KMS-11 (cell line): ENCODE measurements at regions not wholly inside any gene's neighbourhood (a gene's known extent, or its start where the extent isn't known, plus 50 kb on each side); places are given as distances from the start of the nearest gene placed in this dataset.

Source experiments
- H2AFZ ChIP-seq: fragments of 200-600 bp; sonication (generic); 2 replicates; pipeline ENCODE4 v1.6.1; 2016; ENCODE audit warnings: antibody characterized with exemption, mixed run types, low read depth
- H3K27ac ChIP-seq: fragments of 200-600 bp; sonication (generic); 2 replicates; pipeline ENCODE4 v1.6.1; 2016; ENCODE audit warnings: mild to moderate bottlenecking, mixed run types
- H3K27me3 ChIP-seq: fragments of 200-600 bp; sonication (generic); 2 replicates; pipeline ENCODE4 v1.6.1; 2017; ENCODE audit warnings: mild to moderate bottlenecking, low read depth, mixed run types, moderate library complexity; ENCODE audit not compliant: insufficient read depth
- H3K36me3 ChIP-seq: fragments of 200-600 bp; sonication (generic); 2 replicates; pipeline ENCODE4 v1.6.1; 2017; ENCODE audit warnings: mild to moderate bottlenecking, mixed run types; ENCODE audit not compliant: insufficient read depth
- H3K4me1 ChIP-seq: fragments of 200-600 bp; sonication (generic); 2 replicates; pipeline ENCODE4 v1.6.1; 2016; ENCODE audit warnings: mild to moderate bottlenecking, low read depth, mixed run types; ENCODE audit not compliant: poor library complexity, severe bottlenecking
- H3K4me2 ChIP-seq: fragments of 200-600 bp; sonication (generic); 2 replicates; pipeline ENCODE4 v1.7.0; 2016; ENCODE audit warnings: mild to moderate bottlenecking, mixed run types
- H3K4me3 ChIP-seq: fragments of 200-600 bp; sonication (generic); IDR thresholded peaks from 2 replicates; pipeline ENCODE4 v1.6.1; 2017; ENCODE audit warnings: low read depth, low read length, mixed read lengths; ENCODE audit not compliant: insufficient read depth
- H3K79me2 ChIP-seq: fragments of 200-600 bp; sonication (generic); 2 replicates; pipeline ENCODE4 v1.6.1; 2016; ENCODE audit warnings: low read depth, mixed run types; ENCODE audit not compliant: insufficient read depth
- H3K9ac ChIP-seq: fragments of 200-600 bp; sonication (generic); 2 replicates; pipeline ENCODE4 v1.6.1; 2016; ENCODE audit warnings: mild to moderate bottlenecking, mixed run types
- H4K20me1 ChIP-seq: fragments of 200-600 bp; sonication (generic); 2 replicates; pipeline ENCODE4 v1.6.1; 2016; ENCODE audit warnings: mild to moderate bottlenecking, mixed run types; ENCODE audit not compliant: insufficient read depth
- TF ChIP-seq, protein P1 (sequence below): fragments of 200-600 bp; sonication (generic); conservative IDR thresholded peaks from 2 replicates; pipeline ENCODE4 v1.6.1; 2017; ENCODE audit warnings: low read depth, mild to moderate bottlenecking, antibody characterized with exemption, low read length, moderate library complexity, mixed read lengths

DNA sequence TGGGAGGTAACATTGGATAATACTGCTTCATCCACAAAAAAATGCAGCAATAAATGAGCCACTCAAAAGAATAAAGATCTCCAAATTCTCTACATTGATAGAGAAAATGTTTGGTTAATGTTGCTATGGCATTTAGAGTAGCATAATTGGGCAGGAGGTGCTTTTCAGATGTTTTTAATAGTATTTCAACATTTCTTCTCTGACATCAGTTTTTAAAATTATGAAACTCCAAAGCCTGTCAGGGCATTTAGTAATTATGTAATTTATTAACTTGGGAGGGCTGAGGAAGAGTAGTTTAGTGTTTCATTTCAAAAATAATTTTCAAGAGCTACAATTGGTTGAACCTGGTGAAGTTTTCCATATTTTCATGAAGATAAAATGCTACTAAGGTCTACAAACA lies 211.3 kb upstream of the INTU start:
- H4K20me1 ChIP-seq, result no peaks in the 10 kb centered on the region
- no peak overlapping the region for H3K9ac ChIP-seq
- no peak overlapping the region for H3K4me2 ChIP-seq
- H3K27me3 ChIP-seq, result no peaks in the 10 kb centered on the region
- TF ChIP-seq, protein P1, sequence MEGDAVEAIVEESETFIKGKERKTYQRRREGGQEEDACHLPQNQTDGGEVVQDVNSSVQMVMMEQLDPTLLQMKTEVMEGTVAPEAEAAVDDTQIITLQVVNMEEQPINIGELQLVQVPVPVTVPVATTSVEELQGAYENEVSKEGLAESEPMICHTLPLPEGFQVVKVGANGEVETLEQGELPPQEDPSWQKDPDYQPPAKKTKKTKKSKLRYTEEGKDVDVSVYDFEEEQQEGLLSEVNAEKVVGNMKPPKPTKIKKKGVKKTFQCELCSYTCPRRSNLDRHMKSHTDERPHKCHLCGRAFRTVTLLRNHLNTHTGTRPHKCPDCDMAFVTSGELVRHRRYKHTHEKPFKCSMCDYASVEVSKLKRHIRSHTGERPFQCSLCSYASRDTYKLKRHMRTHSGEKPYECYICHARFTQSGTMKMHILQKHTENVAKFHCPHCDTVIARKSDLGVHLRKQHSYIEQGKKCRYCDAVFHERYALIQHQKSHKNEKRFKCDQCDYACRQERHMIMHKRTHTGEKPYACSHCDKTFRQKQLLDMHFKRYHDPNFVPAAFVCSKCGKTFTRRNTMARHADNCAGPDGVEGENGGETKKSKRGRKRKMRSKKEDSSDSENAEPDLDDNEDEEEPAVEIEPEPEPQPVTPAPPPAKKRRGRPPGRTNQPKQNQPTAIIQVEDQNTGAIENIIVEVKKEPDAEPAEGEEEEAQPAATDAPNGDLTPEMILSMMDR, result no peak
- H3K27ac ChIP-seq, result no peak overlapping the region
- H3K4me3 ChIP-seq, result no peak overlapping the region
- no peaks in the 10 kb centered on the region for H3K4me1 ChIP-seq
- no peaks in the 10 kb centered on the region for H3K79me2 ChIP-seq
- no peaks in the 10 kb centered on the region for H3K36me3 ChIP-seq
- H2AFZ ChIP-seq, result no peak overlapping the region

DNA sequence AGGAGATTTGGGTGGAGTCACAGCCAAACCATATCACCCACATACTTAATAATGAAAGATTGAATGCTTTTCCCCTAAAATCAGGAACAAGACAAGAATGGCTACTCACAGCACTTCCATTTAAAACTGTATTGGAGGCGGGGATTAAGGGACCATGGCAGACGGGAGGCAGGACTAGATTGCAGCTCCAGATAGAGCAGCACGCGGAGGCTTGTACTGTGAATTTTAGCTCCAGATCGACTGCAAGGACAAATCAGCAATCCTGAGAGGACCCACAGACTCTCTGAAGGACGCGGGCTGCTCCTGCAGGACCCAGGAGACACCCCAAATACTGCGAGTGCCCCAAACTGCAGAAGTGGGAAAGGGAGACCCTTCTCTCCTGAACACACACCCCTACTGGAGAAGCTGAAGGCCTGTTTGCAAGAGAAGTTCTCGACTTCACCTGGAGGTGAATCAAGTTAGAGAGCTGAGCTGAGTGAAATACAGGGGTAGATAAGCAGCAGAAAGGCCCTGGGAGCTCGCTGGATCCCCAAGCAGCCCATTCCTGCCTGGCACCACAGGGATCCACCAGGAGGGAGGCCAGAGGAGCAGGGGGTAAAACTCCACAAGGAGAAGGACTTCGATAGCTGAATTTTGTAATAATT lies 207.4 kb upstream of the INTU start:
- Histone ChIP-seq H3K27ac (no peak overlapping the region), H3K79me2 (no peaks in the 10 kb centered on the region), H3K9ac (no peak overlapping the region), H3K4me1 (no peaks in the 10 kb centered on the region), H2AFZ (no peak overlapping the region), H4K20me1 (no peaks in the 10 kb centered on the region), H3K27me3 (no peaks in the 10 kb centered on the region), H3K36me3 (no peaks in the 10 kb centered on the region), H3K4me2 (no peak overlapping the region), H3K4me3 (no peak overlapping the region)
- TF ChIP-seq, protein P1, result no peak

DNA sequence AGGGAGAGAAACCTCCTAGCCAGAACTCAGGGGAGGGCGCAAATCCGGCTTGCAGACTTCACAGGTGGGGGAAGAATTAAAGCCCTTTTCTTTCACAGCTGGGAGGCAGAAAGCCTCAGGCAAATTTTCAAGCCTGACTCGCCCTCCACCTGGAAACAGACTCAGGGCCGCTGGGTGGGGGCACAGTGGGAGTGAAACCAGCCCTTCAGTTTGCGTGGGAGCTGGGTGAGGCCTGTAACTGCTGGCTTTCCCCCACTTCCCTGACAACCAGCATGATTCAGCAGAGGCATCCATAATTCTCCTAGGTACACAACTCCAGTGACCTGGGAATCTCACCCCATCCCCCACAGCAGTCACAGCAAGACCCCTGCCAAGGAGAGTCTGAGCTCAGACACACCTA lies 206.9 kb upstream of the INTU start:
- Histone ChIP-seq H3K27ac (no peak overlapping the region), H3K4me3 (no peak overlapping the region), H4K20me1 (no peaks in the 10 kb centered on the region), H3K79me2 (no peaks in the 10 kb centered on the region), H3K4me2 (no peak overlapping the region), H3K4me1 (no peaks in the 10 kb centered on the region), H2AFZ (no peak overlapping the region), H3K9ac (no peak overlapping the region), H3K27me3 (no peaks in the 10 kb centered on the region), H3K36me3 (no peaks in the 10 kb centered on the region)
- TF ChIP-seq, protein P1, result no peak

DNA sequence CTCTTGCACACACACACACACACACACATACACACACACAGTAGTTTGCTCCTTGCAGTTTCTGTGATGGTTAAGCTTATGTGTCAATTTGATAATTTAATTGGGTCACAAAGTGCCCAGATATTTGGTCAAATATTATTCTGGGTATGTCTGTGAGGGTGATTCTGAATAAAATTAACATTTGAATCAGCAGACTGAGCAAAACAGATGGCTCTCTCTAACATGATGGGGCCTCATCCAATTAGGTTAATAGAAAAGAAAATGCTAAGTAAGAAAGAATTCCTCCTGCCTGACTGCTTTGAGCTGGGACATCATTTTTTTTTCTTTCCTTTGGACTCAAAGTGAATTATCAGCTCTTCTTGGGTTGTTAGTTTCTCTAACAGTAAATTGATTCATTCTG lies 191.2 kb upstream of the INTU start:
- Histone ChIP-seq H2AFZ (no peak overlapping the region), H3K4me2 (no peak overlapping the region), H3K27me3 (no peaks in the 10 kb centered on the region), H4K20me1 (no peaks in the 10 kb centered on the region), H3K36me3 (no peaks in the 10 kb centered on the region), H3K4me3 (no peak overlapping the region), H3K27ac (no peak overlapping the region), H3K9ac (no peak overlapping the region), H3K4me1 (no peaks in the 10 kb centered on the region), H3K79me2 (no peaks in the 10 kb centered on the region)
- TF ChIP-seq, protein P1, result no peak
